ENCODE measurements at regions not wholly inside any gene's neighbourhood (a gene's known extent, or its start where the extent isn't known, plus 50 kb on each side); places are given as distances from the start of the nearest gene placed in this dataset.

GRCh38 chr3:40930756-40931155 is 268.5 kb upstream of the CTNNB1 start:
- Histone ChIP-seq H3K9me2 (replicated peaks; ENCODE audit: low read depth, low read length) (no peaks in the 10 kb centered on the region), H3K4me3 (ENCODE audit: low read length, poor library complexity, severe bottlenecking) (no peak overlapping the region), H3K4me2 (ENCODE audit: low read depth, low read length, poor library complexity, severe bottlenecking) (no peak overlapping the region), H3K4me1 (ENCODE audit: insufficient read depth, low read length, poor library complexity, severe bottlenecking) (no peaks in the 10 kb centered on the region), H3K36me3 (ENCODE audit: insufficient read depth, low read length) (no peaks in the 10 kb centered on the region), H2AFZ (ENCODE audit: low read length) (no peak overlapping the region), H3K9ac (ENCODE audit: low read depth, low read length, poor library complexity, severe bottlenecking) (no peak overlapping the region), H4K20me1 (ENCODE audit: insufficient read depth, low read length, poor library complexity, severe bottlenecking) (no peaks in the 10 kb centered on the region), H3F3A (ENCODE audit: low read depth) (no peaks in the 10 kb centered on the region), H3K27me3 (ENCODE audit: insufficient read depth, low read length, poor library complexity, severe bottlenecking) (no peaks in the 10 kb centered on the region), H3K79me2 (ENCODE audit: insufficient read depth, low read length) (no peaks in the 10 kb centered on the region), H3K9me3 (ENCODE audit: insufficient read depth, low read depth, low read length) (no peaks in the 10 kb centered on the region)
- no peak for TF ChIP-seq CTCF (conservative IDR thresholded peaks at IDR 0.05; ENCODE audit: low read length)
- TF ChIP-seq EZH2phosphoT487 (IDR thresholded peaks at IDR 0.05; ENCODE audit: borderline replicate concordance), result no peak

- Histone ChIP-seq H3K27me3 (ENCODE audit: insufficient read depth, low read length, poor library complexity, severe bottlenecking) (no peaks in the 10 kb centered on the region), H3K4me2 (ENCODE audit: low read depth, low read length, poor library complexity, severe bottlenecking) (no peak overlapping the region), H3K79me2 (ENCODE audit: insufficient read depth, low read length) (no peaks in the 10 kb centered on the region), H2AFZ (ENCODE audit: low read length) (no peak overlapping the region), H4K20me1 (ENCODE audit: insufficient read depth, low read length, poor library complexity, severe bottlenecking) (no peaks in the 10 kb centered on the region), H3F3A (ENCODE audit: low read depth) (no peaks in the 10 kb centered on the region), H3K9ac (ENCODE audit: low read depth, low read length, poor library complexity, severe bottlenecking) (no peak overlapping the region), H3K4me1 (ENCODE audit: insufficient read depth, low read length, poor library complexity, severe bottlenecking) (no peaks in the 10 kb centered on the region), H3K9me3 (ENCODE audit: insufficient read depth, low read depth, low read length) (no peaks in the 10 kb centered on the region), H3K36me3 (ENCODE audit: insufficient read depth, low read length) (no peaks in the 10 kb centered on the region), H3K4me3 (ENCODE audit: low read length, poor library complexity, severe bottlenecking) (no peak overlapping the region), H3K9me2 (replicated peaks; ENCODE audit: low read depth, low read length) (no peaks in the 10 kb centered on the region)
- no peak for TF ChIP-seq CTCF (conservative IDR thresholded peaks at IDR 0.05; ENCODE audit: low read length)
- no peak for TF ChIP-seq EZH2phosphoT487 (IDR thresholded peaks at IDR 0.05; ENCODE audit: borderline replicate concordance)
Measured at GRCh38 chr3:40938591-40938990, 260.7 kb upstream of the CTNNB1 start.

- no peaks in the 10 kb centered on the region for H3K36me3 ChIP-seq (ENCODE audit: insufficient read depth, low read length)
- no peaks in the 10 kb centered on the region for H3K79me2 ChIP-seq (ENCODE audit: insufficient read depth, low read length)
- no peaks in the 10 kb centered on the region for H3K4me1 ChIP-seq (ENCODE audit: insufficient read depth, low read length, poor library complexity, severe bottlenecking)
- no peak overlapping the region for H2AFZ ChIP-seq (ENCODE audit: low read length)
- TF ChIP-seq CTCF (conservative IDR thresholded peaks at IDR 0.05; ENCODE audit: low read length) (no peak), EZH2phosphoT487 (IDR thresholded peaks at IDR 0.05; ENCODE audit: borderline replicate concordance) (no peak)
- no peaks in the 10 kb centered on the region for H4K20me1 ChIP-seq (ENCODE audit: insufficient read depth, low read length, poor library complexity, severe bottlenecking)
- H3K9me2 ChIP-seq (replicated peaks; ENCODE audit: low read depth, low read length), result no peaks in the 10 kb centered on the region
- no peaks in the 10 kb centered on the region for H3K9me3 ChIP-seq (ENCODE audit: insufficient read depth, low read depth, low read length)
- H3K4me3 ChIP-seq (ENCODE audit: low read length, poor library complexity, severe bottlenecking), result no peak overlapping the region
- H3F3A ChIP-seq (ENCODE audit: low read depth), result no peaks in the 10 kb centered on the region
- H3K9ac ChIP-seq (ENCODE audit: low read depth, low read length, poor library complexity, severe bottlenecking), result no peak overlapping the region
- no peak overlapping the region for H3K4me2 ChIP-seq (ENCODE audit: low read depth, low read length, poor library complexity, severe bottlenecking)
- H3K27me3 ChIP-seq (ENCODE audit: insufficient read depth, low read length, poor library complexity, severe bottlenecking), result no peaks in the 10 kb centered on the region
Measured at GRCh38 chr3:40939030-40939740, 260.1 kb upstream of the CTNNB1 start.

All from Loucy (cell line).